H1 (cell line): ENCODE measurements at regions not wholly inside any gene's neighbourhood (a gene's known extent, or its start where the extent isn't known, plus 50 kb on each side); places are given as distances from the start of the nearest gene placed in this dataset.

Experiments used
- CTCF ChIA-PET: fragments of 300-600 bp; sonication (Branson Sonifier 250); formaldehyde crosslinking; loops from one replicate; lab custom pipeline; 2021; ENCODE audit not compliant: partially characterized antibody; lab: Charles Lee
- POLR2A ChIA-PET: fragments of 300-600 bp; sonication (Branson Sonifier 250); formaldehyde crosslinking; loops from one replicate; lab custom pipeline; 2021; ENCODE audit warnings: inconsistent platforms; ENCODE audit not compliant: partially characterized antibody; lab: Charles Lee
- DNase-seq, 2 experiments: peaks; one replicate each; pipeline versions ENCODE4 v3.0.0 to v3.0.0-alpha.2; 2010 to 2022; ENCODE audit warnings: low spot score in 2 of 2, low read depth in 1 of 2, mixed read lengths in 1 of 2
- FAIRE-seq: peaks from 2 replicates; lab custom pipeline; 2011; peaks lifted over from hg19 to GRCh38; lab: Jason Lieb, UNC
- H2AFZ ChIP-seq: 2 replicates; pipeline ENCODE4 v1.8.1; 2012; ENCODE audit warnings: low read length, inconsistent platforms
- H2AK5ac ChIP-seq: 2 replicates; pipeline ENCODE4 v1.6.1; 2013; ENCODE audit warnings: low read depth, low read length
- H2BK120ac ChIP-seq: replicated peaks from 2 replicates; pipeline ENCODE3; 2013; ENCODE audit warnings: low read depth, low read length, inconsistent platforms
- H2BK12ac ChIP-seq: 2 replicates; pipeline ENCODE4 v1.6.1; 2013; ENCODE audit warnings: low read depth, low read length
- H2BK15ac ChIP-seq: 2 replicates; pipeline ENCODE4 v1.6.1; 2013; ENCODE audit warnings: low read length
- H2BK20ac ChIP-seq: 2 replicates; pipeline ENCODE4 v1.6.1; 2013; ENCODE audit warnings: low read length
- H2BK5ac ChIP-seq: 2 replicates; pipeline ENCODE4 v1.6.1; 2013; ENCODE audit warnings: low read depth, low read length
- H3K14ac ChIP-seq: 2 replicates; pipeline ENCODE4 v1.6.1; 2013; ENCODE audit warnings: inconsistent platforms; ENCODE audit not compliant: insufficient read length
- H3K18ac ChIP-seq: 2 replicates; pipeline ENCODE4 v1.6.1; 2013; ENCODE audit warnings: low read length; ENCODE audit errors: extremely low read depth
- H3K23ac ChIP-seq: 2 replicates; pipeline ENCODE4 v1.6.1; 2013; ENCODE audit warnings: inconsistent platforms; ENCODE audit not compliant: insufficient read length
- H3K23me2 ChIP-seq: 2 replicates; pipeline ENCODE4 v1.6.1; 2013; ENCODE audit warnings: low read depth, low read length
- H3K27ac ChIP-seq: 2 replicates; pipeline ENCODE4 v1.6.1; 2011; ENCODE audit warnings: low read depth, low read length, inconsistent platforms
- H3K27me3 ChIP-seq, 4 experiments: replicated peaks in 1 of 4; 1 replicate in 1 of 4; 2 replicates in 3 of 4; pipeline versions ENCODE4 v1.6.1 to v1.8.1; 2011 to 2013; ENCODE audit warnings: low read length in 3 of 4, mild to moderate bottlenecking in 3 of 4, inconsistent platforms in 2 of 4, mixed read lengths in 2 of 4, moderate library complexity in 1 of 4; ENCODE audit not compliant: control insufficient read depth in 3 of 4, insufficient read depth in 3 of 4; ENCODE audit errors: extremely low read depth in 1 of 4
- H3K36me3 ChIP-seq, 4 experiments: 2 replicates each; pipeline versions ENCODE4 v1.6.1 to v1.8.1; 2011 to 2013; ENCODE audit warnings: mild to moderate bottlenecking in 4 of 4, low read length in 3 of 4, moderate library complexity in 2 of 4, control low read depth in 1 of 4, inconsistent platforms in 1 of 4; ENCODE audit not compliant: insufficient read depth in 4 of 4, control insufficient read depth in 2 of 4
- H3K4ac ChIP-seq: replicated peaks from 2 replicates; pipeline ENCODE3; 2013; ENCODE audit warnings: low read length, low read depth, mixed read lengths, inconsistent platforms; ENCODE audit not compliant: insufficient read length
- H3K4me1 ChIP-seq, 4 experiments: replicated peaks in 1 of 4; 1 replicate in 1 of 4; 2 replicates in 3 of 4; pipeline versions ENCODE4 v1.6.1 to v1.8.1; 2011 to 2013; ENCODE audit warnings: low read length in 3 of 4, inconsistent platforms in 2 of 4, mixed read lengths in 1 of 4; ENCODE audit not compliant: insufficient read depth in 4 of 4, control insufficient read depth in 3 of 4
- H3K4me2 ChIP-seq, 2 experiments: 2 replicates each; pipeline versions ENCODE4 v1.6.1 to v1.8.1; 2011 to 2013; ENCODE audit warnings: low read depth in 2 of 2, low read length in 2 of 2, control low read depth in 1 of 2, inconsistent platforms in 1 of 2, mild to moderate bottlenecking in 1 of 2; ENCODE audit not compliant: insufficient read depth in 1 of 2
- H3K4me3 ChIP-seq, 4 experiments: fragments of 200-600, 300-600 bp in 1 of 4; sonication (generic), shearing (Covaris generic), sonication (Bioruptor Twin) in 1 of 4; 2 replicates each; pipeline versions ENCODE4 v1.5.1 to v1.8.1; 2011 to 2016; ENCODE audit warnings: low read length in 4 of 4, low read depth in 3 of 4, control low read depth in 2 of 4, inconsistent platforms in 2 of 4, mild to moderate bottlenecking in 2 of 4, mixed read lengths in 1 of 4, moderate library complexity in 1 of 4; ENCODE audit not compliant: insufficient read depth in 2 of 4; ENCODE audit errors: extremely low read depth in 1 of 4
- H3K56ac ChIP-seq: replicated peaks from 2 replicates; pipeline ENCODE3; 2013; ENCODE audit warnings: low read depth, mild to moderate bottlenecking, mixed read lengths, low read length, inconsistent platforms; ENCODE audit not compliant: insufficient read length
- H3K79me1 ChIP-seq: 2 replicates; pipeline ENCODE4 v1.6.1; 2013; ENCODE audit warnings: low read depth, low read length, control low read depth
- H3K79me2 ChIP-seq, 2 experiments: 2 replicates each; pipeline versions ENCODE4 v1.6.1 to v1.8.1; 2012 to 2013; ENCODE audit warnings: low read length in 2 of 2, mild to moderate bottlenecking in 2 of 2, inconsistent platforms in 1 of 2; ENCODE audit not compliant: insufficient read depth in 2 of 2, control insufficient read depth in 1 of 2
- H3K9ac ChIP-seq, 4 experiments: replicated peaks in 1 of 4; 1 replicate in 1 of 4; 2 replicates in 3 of 4; pipeline versions ENCODE4 v1.6.1 to v1.8.1; 2011 to 2013; ENCODE audit warnings: low read depth in 3 of 4, low read length in 3 of 4, control low read depth in 2 of 4, mild to moderate bottlenecking in 2 of 4, moderate library complexity in 2 of 4, inconsistent platforms in 1 of 4; ENCODE audit errors: extremely low read depth in 1 of 4
- H3K9me3 ChIP-seq, 2 experiments: 2 replicates each; pipeline versions ENCODE4 v1.6.1 to v1.8.1; 2012 to 2013; ENCODE audit warnings: mild to moderate bottlenecking in 2 of 2, moderate library complexity in 2 of 2, control low read depth in 1 of 2, inconsistent platforms in 1 of 2, low read depth in 1 of 2, low read length in 1 of 2, mixed read lengths in 1 of 2; ENCODE audit not compliant: insufficient read depth in 2 of 2
- H4K20me1 ChIP-seq, 2 experiments: replicated peaks in 1 of 2; 2 replicates each; pipeline versions ENCODE3 to v1.8.1; 2011 to 2013; ENCODE audit warnings: inconsistent platforms in 2 of 2, low read length in 2 of 2, mild to moderate bottlenecking in 1 of 2; ENCODE audit not compliant: insufficient read depth in 2 of 2, control insufficient read depth in 1 of 2
- H4K5ac ChIP-seq: 2 replicates; pipeline ENCODE4 v1.6.1; 2013; ENCODE audit warnings: low read length, low read depth, mixed read lengths, inconsistent platforms; ENCODE audit not compliant: insufficient read length
- H4K8ac ChIP-seq: 2 replicates; pipeline ENCODE4 v1.8.0; 2013; ENCODE audit warnings: mild to moderate bottlenecking, moderate library complexity, low read length, inconsistent platforms; ENCODE audit not compliant: insufficient read depth; ENCODE audit errors: extremely low read depth
- H4K91ac ChIP-seq: replicated peaks from 2 replicates; pipeline ENCODE3; 2013; ENCODE audit warnings: low read length, mixed read lengths, inconsistent platforms; ENCODE audit not compliant: insufficient read length
- CTCF ChIP-seq, 3 experiments: IDR thresholded peaks; 1 replicate in 2 of 3; 2 replicates in 1 of 3; pipeline versions ENCODE4 v1.5.1 to v1.6.1; 2011; ENCODE audit warnings: low read length in 3 of 3, mild to moderate bottlenecking in 3 of 3, inconsistent platforms in 2 of 3, low read depth in 1 of 3, moderate library complexity in 1 of 3; ENCODE audit not compliant: insufficient read depth in 1 of 3; ENCODE audit errors: control extremely low read depth in 1 of 3
- EGR1 ChIP-seq: IDR thresholded peaks from 2 replicates; pipeline ENCODE4 v1.6.1; 2011; ENCODE audit warnings: low read depth, low read length, borderline replicate concordance
- KDM4A ChIP-seq: IDR thresholded peaks from one replicate; pipeline ENCODE4 v1.7.1; 2012; ENCODE audit warnings: low read depth, mild to moderate bottlenecking, moderate library complexity, low read length, inconsistent platforms; ENCODE audit not compliant: severe bottlenecking
- POLR2A ChIP-seq, 2 experiments: IDR thresholded peaks; 1 replicate in 1 of 2; 2 replicates in 1 of 2; pipeline ENCODE4 v1.6.1; 2011; ENCODE audit warnings: low read depth in 2 of 2, low read length in 2 of 2, mild to moderate bottlenecking in 2 of 2; ENCODE audit errors: control extremely low read depth in 1 of 2
- RAD21 ChIP-seq, 2 experiments: IDR thresholded peaks in 1 of 2; conservative IDR thresholded peaks in 1 of 2; 2 replicates each; pipeline ENCODE4 v1.6.1; 2011; ENCODE audit warnings: low read depth in 2 of 2, low read length in 2 of 2, improper control_type of control experiment in 1 of 2, inconsistent platforms in 1 of 2, mild to moderate bottlenecking in 1 of 2, moderate library complexity in 1 of 2
- TEAD4 ChIP-seq: IDR thresholded peaks from 2 replicates; pipeline ENCODE4 v1.6.1; 2012; ENCODE audit warnings: low read depth, low read length, inconsistent platforms, mixed read lengths
- WGBS, 2 experiments: shearing (Covaris generic) in 1 of 2; methylation state at CpG; one replicate each; pipeline versions ENCODE4 v1.1.6 to v1.1.7; 2013 to 2015; ENCODE audit warnings: low lambda C conversion rate in 2 of 2, mixed read lengths in 2 of 2, inconsistent platforms in 1 of 2, low coverage in 1 of 2, missing lambda C conversion rate in 1 of 2; ENCODE audit not compliant: insufficient replicate concordance in 2 of 2, insufficient coverage in 1 of 2, insufficient read length in 1 of 2; ENCODE audit errors: extremely low coverage in 1 of 2, missing lambda C conversion rate in 1 of 2; 5-methylcytosine and 5-hydroxymethylcytosine counted together

GRCh38 chr2:62297624-62298010 is 101.7 kb downstream of the B3GNT2 start:
- Histone ChIP-seq H3K36me3 (no peaks in the 10 kb centered on the region), H2BK12ac (no peak overlapping the region), H2BK120ac (no peak overlapping the region), H3K4me2 (no peak overlapping the region), H3K23ac (no peak overlapping the region), H4K5ac (no peak overlapping the region), H2BK20ac (no peak overlapping the region), H3K4me1 (peaks cover 0 to 15% (median 5%) of the 10 kb centered on the region in 4 experiments; a peak in 4 of 7 replicates), H3K27me3 (no peaks in the 10 kb centered on the region; a peak in 1 of 7 replicates), H4K91ac (no peak overlapping the region), H3K79me2 (no peaks in the 10 kb centered on the region), H3K9me3 (no peaks in the 10 kb centered on the region), H3K56ac (no peak overlapping the region), H3K23me2 (no peaks in the 10 kb centered on the region), H2AK5ac (no peak overlapping the region), H3K27ac (no peak overlapping the region), H4K8ac (no peak overlapping the region), H3K18ac (no peak overlapping the region), H2BK15ac (no peak overlapping the region), H2BK5ac (no peak overlapping the region)
- ChIA-PET CTCF (interaction anchor here (0.7 to 2.3 kb wide), 45 partner anchors 9 to 381 kb away, joined by 3 to 24 read pairs (median 4); partner anchors contain the start of gene B3GNT2), POLR2A (no interaction called here)
- DNase-seq, result no peak
- WGBS, 2 experiments, result 49% methylated on average over 3 of the region's 3 CpGs; no CpG with 5 or more reads in 1 of the 2 experiments
- FAIRE-seq, result no peak
- TF ChIP-seq CTCF (IDR thresholded peaks at IDR 0.05; ENCODE audit: control extremely low read depth in 1 of 3, insufficient read depth in 1 of 3, low read depth in 1 of 3, low read length in 3 of 3) (peak; percentile 57 to 69 (median 58)), KDM4A (no peak), POLR2A (IDR thresholded peaks at IDR 0.05; ENCODE audit: control extremely low read depth in 1 of 2, low read depth in 2 of 2, low read length in 2 of 2) (no peak), EGR1 (no peak), RAD21 (IDR thresholded peaks at IDR 0.05 in 1 of 2, conservative IDR thresholded peaks at IDR 0.05 in 1 of 2; ENCODE audit: low read depth in 2 of 2, low read length in 2 of 2) (peak; percentile 74 to 82), TEAD4 (peak; percentile 65; the same call in 1 of the 2 replicates)
- TF ChIP-seq, all 59 proteins: peak for 3
- no peak overlapping the region for H2AFZ ChIP-seq
- H4K20me1 ChIP-seq, result no peaks in the 10 kb centered on the region
- no peak overlapping the region for H3K4ac ChIP-seq
- H3K4me3 ChIP-seq, result no peak overlapping the region
- H3K79me1 ChIP-seq, result no peaks in the 10 kb centered on the region
- no peak overlapping the region for H3K9ac ChIP-seq
- H3K14ac ChIP-seq, result no peak overlapping the region
